Thyroid gland (tissue), 4 donors: ENCODE measurements at regions not wholly inside any gene's neighbourhood (a gene's known extent, or its start where the extent isn't known, plus 50 kb on each side); places are given as distances from the start of the nearest gene placed in this dataset.

Experiments used
- DNase-seq, 2 donors: peaks; one replicate each; pipeline ENCODE4 v3.0.0-alpha.2; 2019
- H3K27ac ChIP-seq, 3 donors: fragments of 200-600 bp; sonication (generic); 1 replicate in 2 of 3; 2 replicates in 1 of 3; pipeline ENCODE4 v1.5.1; 2016 to 2019; ENCODE audit warnings: mild to moderate bottlenecking in 1 of 3, moderate library complexity in 1 of 3
- H3K27me3 ChIP-seq: fragments of 200-600 bp; sonication (generic); one replicate; pipeline ENCODE4 v1.5.1; 2019
- H3K36me3 ChIP-seq, 2 donors: fragments of 200-600 bp; sonication (generic); one replicate each; pipeline ENCODE4 v1.5.1; 2016 to 2019
- H3K4me1 ChIP-seq, 2 donors: fragments of 200-600 bp; sonication (generic); one replicate each; pipeline ENCODE4 v1.5.1; 2017 to 2019
- H3K4me3 ChIP-seq, 3 donors: fragments of 200-600 bp; sonication (generic); replicated peaks in 1 of 3; 1 replicate in 2 of 3; 2 replicates in 1 of 3; pipeline ENCODE4 v1.5.1; 2016; ENCODE audit warnings: mild to moderate bottlenecking in 1 of 3
- H3K9me3 ChIP-seq: fragments of 200-600 bp; sonication (generic); one replicate; pipeline ENCODE4 v1.5.1; 2017
- CTCF ChIP-seq, 6 experiments: fragments of 200-600 bp in 3 of 6; fragments of 450-650 bp in 3 of 6; sonication (generic) in 3 of 6; IDR thresholded peaks; one replicate each; pipeline ENCODE4 v1.5.1; 2016 to 2019; ENCODE audit warnings: antibody characterized with exemption in 6 of 6, mild to moderate bottlenecking in 2 of 6, inconsistent platforms in 1 of 6, moderate library complexity in 1 of 6
- POLR2A ChIP-seq, 2 donors: fragments of 450-650 bp; IDR thresholded peaks; one replicate each; pipeline ENCODE4 v1.6.1; 2017; ENCODE audit warnings: antibody characterized with exemption in 2 of 2, mild to moderate bottlenecking in 2 of 2, moderate library complexity in 1 of 2
- WGBS, 2 donors: methylation state at CpG; one replicate each; pipeline ENCODE4 v1.1.5; 2017; 5-methylcytosine and 5-hydroxymethylcytosine counted together
- intact Hi-C: fragments of 100-400 bp; cut with DNase I; formaldehyde crosslinking; loops from one replicate; pipeline ENCODE4 v1.15.1; 2023

- no peak for DNase-seq
- intact Hi-C loops, result no loop called here
These were observed 222.5 kb upstream of the KIRREL3 start for GRCh38 chr11:127223026-127223425.

GRCh38 chr11:127219704-127220103 lies 219.1 kb upstream of the KIRREL3 start:
- DNase-seq, result no peak
- H3K27me3 ChIP-seq, result no peaks in the 10 kb centered on the region
- H3K4me1 ChIP-seq, result no peaks in the 10 kb centered on the region
- H3K36me3 ChIP-seq, result no peaks in the 10 kb centered on the region
- WGBS, 2 donors, result 88% methylated on average over 2 of the region's 2 CpGs
- no peaks in the 10 kb centered on the region for H3K9me3 ChIP-seq
- intact Hi-C loops, result no loop called here
- H3K27ac ChIP-seq, result no peak overlapping the region
- no peak for TF ChIP-seq CTCF (IDR thresholded peaks at IDR 0.05)
- TF ChIP-seq POLR2A (IDR thresholded peaks at IDR 0.05), result no peak
- no peak overlapping the region for H3K4me3 ChIP-seq

More at GRCh38 chr11:127223026-127223425, 222.5 kb upstream of the KIRREL3 start:
- H3K9me3 ChIP-seq, result no peaks in the 10 kb centered on the region
- H3K4me3 ChIP-seq, result no peak overlapping the region
- no peaks in the 10 kb centered on the region for H3K36me3 ChIP-seq
- WGBS, 2 donors, result 30 to 35% methylated on average over 1 of the region's 1 CpG
- no peak overlapping the region for H3K27ac ChIP-seq
- H3K27me3 ChIP-seq, result no peaks in the 10 kb centered on the region
- H3K4me1 ChIP-seq, result no peaks in the 10 kb centered on the region
- no peak for TF ChIP-seq CTCF (IDR thresholded peaks at IDR 0.05)
- no peak for TF ChIP-seq POLR2A (IDR thresholded peaks at IDR 0.05)

GRCh38 chr11:127218275-127218608 lies 217.7 kb upstream of the KIRREL3 start:
- WGBS, 2 donors, result 74 to 81% methylated on average over 3 of the region's 3 CpGs
- TF ChIP-seq CTCF (IDR thresholded peaks at IDR 0.05) (no peak), POLR2A (IDR thresholded peaks at IDR 0.05) (no peak)
- Histone ChIP-seq H3K4me3 (no peak overlapping the region), H3K36me3 (no peaks in the 10 kb centered on the region), H3K27me3 (no peaks in the 10 kb centered on the region), H3K27ac (no peak overlapping the region), H3K9me3 (no peaks in the 10 kb centered on the region), H3K4me1 (no peaks in the 10 kb centered on the region)
- no peak for DNase-seq
- intact Hi-C loops, result no loop called here

GRCh38 chr11:127217452-127218274 lies 217.1 kb upstream of the KIRREL3 start:
- intact Hi-C loops, result no loop called here
- no peak for DNase-seq
- 86 to 87% methylated on average over 7 of the region's 7 CpGs for WGBS, 2 donors
- H3K4me1 ChIP-seq, result no peaks in the 10 kb centered on the region
- H3K4me3 ChIP-seq, result no peak overlapping the region
- no peak overlapping the region for H3K27ac ChIP-seq
- no peaks in the 10 kb centered on the region for H3K9me3 ChIP-seq
- TF ChIP-seq CTCF (IDR thresholded peaks at IDR 0.05) (no peak), POLR2A (IDR thresholded peaks at IDR 0.05) (no peak)
- H3K27me3 ChIP-seq, result no peaks in the 10 kb centered on the region
- H3K36me3 ChIP-seq, result no peaks in the 10 kb centered on the region

GRCh38 chr11:127205688-127206217 lies 205.2 kb upstream of the KIRREL3 start:
- WGBS, 2 donors, result 100% methylated on average over 1 to 2 of the region's 3 CpGs
- no peak for DNase-seq

More at GRCh38 chr11:127205688-127206217, 205.2 kb upstream of the KIRREL3 start:
- H3K4me3 ChIP-seq, result no peak overlapping the region
- no peaks in the 10 kb centered on the region for H3K9me3 ChIP-seq
- intact Hi-C loops, result no loop called here
- TF ChIP-seq CTCF (IDR thresholded peaks at IDR 0.05) (no peak), POLR2A (IDR thresholded peaks at IDR 0.05) (no peak)
- no peaks in the 10 kb centered on the region for H3K36me3 ChIP-seq
- H3K27ac ChIP-seq, result no peak overlapping the region
- H3K27me3 ChIP-seq, result no peaks in the 10 kb centered on the region
- no peaks in the 10 kb centered on the region for H3K4me1 ChIP-seq
